Epithelial cell of proximal tubule (primary cell): ENCODE measurements at regions not wholly inside any gene's neighbourhood (a gene's known extent, or its start where the extent isn't known, plus 50 kb on each side); places are given as distances from the start of the nearest gene placed in this dataset.
"Not testable (repeated sequence)": the region's sequence is repeated elsewhere in the genome, so short reads cannot be mapped to it uniquely, and the experiment has no call there.

Source experiments
- DNase-seq: peaks from one replicate; pipeline ENCODE4 v3.0.0-alpha.2; 2011; ENCODE audit warnings: low read depth
- H3K4me3 ChIP-seq: 2 replicates; pipeline ENCODE4 v1.5.1; 2011; ENCODE audit warnings: low read depth, mild to moderate bottlenecking, low read length
- TF ChIP-seq, protein P1 (sequence below): conservative IDR thresholded peaks from 2 replicates; pipeline ENCODE4 v1.5.1; 2012; ENCODE audit warnings: low read depth, mild to moderate bottlenecking, low read length

DNA sequence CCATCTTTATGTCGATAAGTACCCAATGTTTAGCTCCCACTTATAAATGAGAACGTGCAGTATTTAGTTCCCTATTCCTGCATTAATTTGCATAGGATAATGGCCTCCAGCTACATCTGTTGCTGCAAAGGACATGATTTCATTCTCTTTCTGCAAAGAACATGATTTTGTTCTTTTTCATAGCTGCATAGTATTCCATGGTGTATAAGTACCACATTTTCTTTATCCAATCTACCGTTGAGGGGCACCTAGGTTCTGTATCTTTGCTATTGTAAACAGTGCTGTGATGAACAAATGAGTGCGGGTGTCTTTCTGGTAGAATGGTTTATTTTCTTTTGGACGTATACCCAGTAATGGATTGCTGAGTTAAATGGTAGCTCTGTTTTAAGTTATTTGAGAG, 63.0 kb downstream of the HLX start:
- H3K4me3 ChIP-seq: no peak overlapping the region
- no peak for DNase-seq
- TF ChIP-seq, protein P1, sequence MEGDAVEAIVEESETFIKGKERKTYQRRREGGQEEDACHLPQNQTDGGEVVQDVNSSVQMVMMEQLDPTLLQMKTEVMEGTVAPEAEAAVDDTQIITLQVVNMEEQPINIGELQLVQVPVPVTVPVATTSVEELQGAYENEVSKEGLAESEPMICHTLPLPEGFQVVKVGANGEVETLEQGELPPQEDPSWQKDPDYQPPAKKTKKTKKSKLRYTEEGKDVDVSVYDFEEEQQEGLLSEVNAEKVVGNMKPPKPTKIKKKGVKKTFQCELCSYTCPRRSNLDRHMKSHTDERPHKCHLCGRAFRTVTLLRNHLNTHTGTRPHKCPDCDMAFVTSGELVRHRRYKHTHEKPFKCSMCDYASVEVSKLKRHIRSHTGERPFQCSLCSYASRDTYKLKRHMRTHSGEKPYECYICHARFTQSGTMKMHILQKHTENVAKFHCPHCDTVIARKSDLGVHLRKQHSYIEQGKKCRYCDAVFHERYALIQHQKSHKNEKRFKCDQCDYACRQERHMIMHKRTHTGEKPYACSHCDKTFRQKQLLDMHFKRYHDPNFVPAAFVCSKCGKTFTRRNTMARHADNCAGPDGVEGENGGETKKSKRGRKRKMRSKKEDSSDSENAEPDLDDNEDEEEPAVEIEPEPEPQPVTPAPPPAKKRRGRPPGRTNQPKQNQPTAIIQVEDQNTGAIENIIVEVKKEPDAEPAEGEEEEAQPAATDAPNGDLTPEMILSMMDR: no peak

GRCh38 chr1:220942914-220943313, 63.7 kb downstream of the HLX start:
- not testable (repeated sequence) for DNase-seq, H3K4me3 ChIP-seq

- TF ChIP-seq, protein P1: no peak
- DNase-seq: no peak
- no peak overlapping the region for H3K4me3 ChIP-seq
Observed at GRCh38 chr1:220943319-220943996, 64.2 kb downstream of the HLX start.

GRCh38 chr1:220950576-220950975, 71.3 kb downstream of the HLX start:
- TF ChIP-seq, protein P1: no peak
- H3K4me3 ChIP-seq: no peak overlapping the region
- DNase-seq: no peak

- no peak overlapping the region for H3K4me3 ChIP-seq
- TF ChIP-seq, protein P1: no peak
- DNase-seq: no peak
Observed at GRCh38 chr1:220952961-220953643, 73.9 kb downstream of the HLX start.

DNA sequence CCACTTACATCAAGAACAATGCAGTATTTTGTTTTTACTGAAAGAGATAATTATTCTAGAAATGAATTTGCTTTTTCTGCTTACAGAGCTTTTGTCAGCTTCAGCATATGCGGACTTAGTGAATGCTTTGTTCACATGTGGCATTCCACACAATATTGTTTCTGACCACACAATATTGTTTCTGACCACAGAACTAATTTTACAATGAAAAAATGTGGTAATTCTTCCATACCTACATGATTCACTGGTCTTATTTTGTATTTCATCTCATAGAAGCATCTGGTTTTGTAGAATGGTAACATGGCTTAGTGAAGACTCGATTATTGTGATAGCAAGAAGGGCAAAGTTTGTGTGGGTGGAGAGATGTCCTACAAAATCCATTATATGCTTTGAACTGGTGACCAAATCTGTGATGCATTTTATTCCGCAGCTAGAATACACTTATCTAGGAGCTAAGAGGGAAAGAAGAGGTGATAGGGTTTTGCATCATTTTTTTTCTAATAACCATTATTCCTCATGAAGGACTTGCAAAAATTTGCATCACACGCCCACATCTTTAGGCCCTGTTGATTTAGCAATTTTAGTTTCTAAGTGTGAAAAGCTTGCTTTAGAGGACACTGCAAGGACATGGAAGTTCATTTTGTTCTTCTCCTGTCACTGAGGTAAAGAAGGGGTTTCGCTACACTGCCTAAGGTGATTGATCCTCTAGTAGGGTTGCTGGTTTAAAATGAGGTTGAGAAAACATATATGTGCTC, 75.3 kb downstream of the HLX start:
- TF ChIP-seq, protein P1: no peak
- H3K4me3 ChIP-seq: no peak overlapping the region
- no peak for DNase-seq

- DNase-seq: no peak
- no peak overlapping the region for H3K4me3 ChIP-seq
- TF ChIP-seq, protein P1: no peak
Observed at GRCh38 chr1:220955116-220955515, 75.9 kb downstream of the HLX start.
